ENCODE measurements at regions not wholly inside any gene's neighbourhood (a gene's known extent, or its start where the extent isn't known, plus 50 kb on each side); places are given as distances from the start of the nearest gene placed in this dataset.

GRCh38 chr14:49428076-49428475, 158.1 kb downstream of the RPS29 start:
- Histone ChIP-seq H3K27me3 (replicated peaks; ENCODE audit: insufficient read depth, low read depth, low read length, poor library complexity) (no peaks in the 10 kb centered on the region), H3K4me3 (ENCODE audit: low read depth, low read length, poor library complexity, severe bottlenecking) (no peak overlapping the region), H3K36me3 (ENCODE audit: insufficient read depth, low read length, poor library complexity, severe bottlenecking) (no peaks in the 10 kb centered on the region), H3K27ac (ENCODE audit: low read depth, low read length, poor library complexity, severe bottlenecking) (no peak overlapping the region), H3K4me1 (ENCODE audit: insufficient read depth, low read length, poor library complexity, severe bottlenecking) (no peaks in the 10 kb centered on the region), H3K9me3 (ENCODE audit: low read depth, low read length, poor library complexity, severe bottlenecking) (no peaks in the 10 kb centered on the region)
- ChIA-PET POLR2A (ENCODE audit: low non-redundant PET) (no interaction called here), CTCF (no interaction called here)
- no peak for DNase-seq (ENCODE audit: low spot score)
- TF ChIP-seq, protein P1, sequence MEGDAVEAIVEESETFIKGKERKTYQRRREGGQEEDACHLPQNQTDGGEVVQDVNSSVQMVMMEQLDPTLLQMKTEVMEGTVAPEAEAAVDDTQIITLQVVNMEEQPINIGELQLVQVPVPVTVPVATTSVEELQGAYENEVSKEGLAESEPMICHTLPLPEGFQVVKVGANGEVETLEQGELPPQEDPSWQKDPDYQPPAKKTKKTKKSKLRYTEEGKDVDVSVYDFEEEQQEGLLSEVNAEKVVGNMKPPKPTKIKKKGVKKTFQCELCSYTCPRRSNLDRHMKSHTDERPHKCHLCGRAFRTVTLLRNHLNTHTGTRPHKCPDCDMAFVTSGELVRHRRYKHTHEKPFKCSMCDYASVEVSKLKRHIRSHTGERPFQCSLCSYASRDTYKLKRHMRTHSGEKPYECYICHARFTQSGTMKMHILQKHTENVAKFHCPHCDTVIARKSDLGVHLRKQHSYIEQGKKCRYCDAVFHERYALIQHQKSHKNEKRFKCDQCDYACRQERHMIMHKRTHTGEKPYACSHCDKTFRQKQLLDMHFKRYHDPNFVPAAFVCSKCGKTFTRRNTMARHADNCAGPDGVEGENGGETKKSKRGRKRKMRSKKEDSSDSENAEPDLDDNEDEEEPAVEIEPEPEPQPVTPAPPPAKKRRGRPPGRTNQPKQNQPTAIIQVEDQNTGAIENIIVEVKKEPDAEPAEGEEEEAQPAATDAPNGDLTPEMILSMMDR (conservative IDR thresholded peaks at IDR 0.05; ENCODE audit: low read depth, low read length) = no peak
- no peak for TF ChIP-seq EZH2 (IDR thresholded peaks at IDR 0.05; ENCODE audit: borderline replicate concordance, low read depth, low read length, poor library complexity, severe bottlenecking)
- BruUV-seq (replicated peaks) = no TSS peak
- intact Hi-C loops (cut with micrococcal nuclease; ENCODE audit: unreplicated experiment) = no loop called here

DNA sequence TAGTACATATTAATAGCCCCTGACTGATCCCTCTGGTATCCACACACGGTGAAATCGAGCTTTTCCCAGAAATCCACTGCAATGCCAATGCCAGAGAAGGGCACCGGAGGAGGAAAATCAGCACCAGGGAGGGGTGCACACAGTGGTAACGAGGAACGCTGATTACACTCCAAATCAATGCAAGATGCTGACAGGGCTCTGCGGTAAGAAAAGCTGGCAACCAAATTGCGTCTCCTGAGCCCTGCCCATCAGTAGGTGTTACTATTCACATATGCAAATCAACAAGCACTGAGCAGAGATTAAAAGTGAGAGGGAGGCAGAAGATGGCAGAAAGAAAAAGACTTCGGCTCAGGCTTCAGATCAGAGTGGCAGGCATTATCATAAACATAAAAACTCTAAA, 159.1 kb downstream of the RPS29 start:
- BruUV-seq (replicated peaks) = no TSS peak
- intact Hi-C loops (cut with micrococcal nuclease; ENCODE audit: unreplicated experiment) = no loop called here
- CTCF ChIA-PET = no interaction called here

GRCh38 chr14:49425921-49426320, 160.3 kb downstream of the RPS29 start:
- CTCF ChIA-PET = no interaction called here
- no TSS peak for BruUV-seq (replicated peaks)
- no peaks in the 10 kb centered on the region for H3K4me1 ChIP-seq (ENCODE audit: insufficient read depth, low read length, poor library complexity, severe bottlenecking)
- no peaks in the 10 kb centered on the region for H3K9me3 ChIP-seq (ENCODE audit: low read depth, low read length, poor library complexity, severe bottlenecking)
- no peaks in the 10 kb centered on the region for H3K36me3 ChIP-seq (ENCODE audit: insufficient read depth, low read length, poor library complexity, severe bottlenecking)
- no peak overlapping the region for H3K4me3 ChIP-seq (ENCODE audit: low read depth, low read length, poor library complexity, severe bottlenecking)
- POLR2A ChIA-PET (ENCODE audit: low non-redundant PET) = no interaction called here
- DNase-seq (ENCODE audit: low spot score) = no peak
- intact Hi-C loops (cut with micrococcal nuclease; ENCODE audit: unreplicated experiment) = no loop called here
- no peak overlapping the region for H3K27ac ChIP-seq (ENCODE audit: low read depth, low read length, poor library complexity, severe bottlenecking)
- TF ChIP-seq, protein P1 (conservative IDR thresholded peaks at IDR 0.05; ENCODE audit: low read depth, low read length) = no peak
- no peak for TF ChIP-seq EZH2 (IDR thresholded peaks at IDR 0.05; ENCODE audit: borderline replicate concordance, low read depth, low read length, poor library complexity, severe bottlenecking)
- H3K27me3 ChIP-seq (replicated peaks; ENCODE audit: insufficient read depth, low read depth, low read length, poor library complexity) = no peaks in the 10 kb centered on the region

More for the DNA sequence above, 159.1 kb downstream of the RPS29 start:
- no peak for TF ChIP-seq EZH2 (IDR thresholded peaks at IDR 0.05; ENCODE audit: borderline replicate concordance, low read depth, low read length, poor library complexity, severe bottlenecking)
- TF ChIP-seq, protein P1 (conservative IDR thresholded peaks at IDR 0.05; ENCODE audit: low read depth, low read length) = no peak
- POLR2A ChIA-PET (ENCODE audit: low non-redundant PET) = interaction anchor here (0.6 kb wide), 1 partner anchor 10 kb away, joined by 4 read pairs; no protein-coding TSS in a partner anchor
- Histone ChIP-seq H3K4me1 (ENCODE audit: insufficient read depth, low read length, poor library complexity, severe bottlenecking) (no peaks in the 10 kb centered on the region), H3K27me3 (replicated peaks; ENCODE audit: insufficient read depth, low read depth, low read length, poor library complexity) (no peaks in the 10 kb centered on the region), H3K9me3 (ENCODE audit: low read depth, low read length, poor library complexity, severe bottlenecking) (no peaks in the 10 kb centered on the region), H3K36me3 (ENCODE audit: insufficient read depth, low read length, poor library complexity, severe bottlenecking) (no peaks in the 10 kb centered on the region), H3K4me3 (ENCODE audit: low read depth, low read length, poor library complexity, severe bottlenecking) (no peak overlapping the region), H3K27ac (ENCODE audit: low read depth, low read length, poor library complexity, severe bottlenecking) (no peak overlapping the region)
- no peak for DNase-seq (ENCODE audit: low spot score)
